ENCODE measurements at regions not wholly inside any gene's neighbourhood (a gene's known extent, or its start where the extent isn't known, plus 50 kb on each side); places are given as distances from the start of the nearest gene placed in this dataset.

- DNase-seq (ENCODE audit: low read depth in 2 of 2): no peak
Measured at GRCh38 chr20:3309226-3309625, 70.2 kb upstream of the SLC4A11 start.

- DNase-seq (ENCODE audit: low read depth in 2 of 2): no peak
Measured at GRCh38 chr20:3307725-3308124, 68.7 kb upstream of the SLC4A11 start.

GRCh38 chr20:3307078-3307477 lies 68.1 kb upstream of the SLC4A11 start:
- no peak for DNase-seq (ENCODE audit: low read depth in 2 of 2)

GRCh38 chr20:3306068-3306467 lies 67.1 kb upstream of the SLC4A11 start:
- DNase-seq (ENCODE audit: low read depth in 2 of 2): no peak

GRCh38 chr20:3304456-3304855 lies 65.5 kb upstream of the SLC4A11 start:
- DNase-seq (ENCODE audit: low read depth in 2 of 2): no peak

GRCh38 chr20:3297079-3297378 lies 58.0 kb upstream of the SLC4A11 start:
- DNase-seq (ENCODE audit: low read depth in 2 of 2): no peak

GRCh38 chr20:3296261-3297078 lies 57.5 kb upstream of the SLC4A11 start:
- no peak for DNase-seq (ENCODE audit: low read depth in 2 of 2)

Data from fibroblast of skin of left quadriceps (primary cell).